NB4 (cell line): ENCODE measurements at regions not wholly inside any gene's neighbourhood (a gene's known extent, or its start where the extent isn't known, plus 50 kb on each side); places are given as distances from the start of the nearest gene placed in this dataset.

Source experiments
- DNase-seq: peaks from one replicate; pipeline ENCODE4 v3.0.0; 2010; ENCODE audit warnings: low read depth
- H3K4me3 ChIP-seq: one replicate; pipeline ENCODE4 v1.5.1; 2011; ENCODE audit warnings: mild to moderate bottlenecking, low read depth, low read length, moderate library complexity
- MAX ChIP-seq: IDR thresholded peaks from 2 replicates; pipeline ENCODE4 v1.6.1; 2011; ENCODE audit warnings: low read depth, low read length
- MYC ChIP-seq: IDR thresholded peaks from 2 replicates; pipeline ENCODE4 v1.6.1; 2011; ENCODE audit warnings: low read depth, low read length
- POLR2A ChIP-seq: IDR thresholded peaks from 2 replicates; pipeline ENCODE4 v1.6.1; 2011; ENCODE audit warnings: mild to moderate bottlenecking; ENCODE audit not compliant: insufficient read length; ENCODE audit errors: extremely low read depth
- TF ChIP-seq, protein P1 (sequence below): IDR thresholded peaks from one replicate; pipeline ENCODE4 v1.5.1; 2012; ENCODE audit warnings: low read depth, low read length

GRCh38 chr12:105449431-105449830 is 118.9 kb downstream of the C12orf75 start:
- H3K4me3 ChIP-seq, result no peak overlapping the region
- TF ChIP-seq MYC, result no peak
- DNase-seq, result no peak

DNA sequence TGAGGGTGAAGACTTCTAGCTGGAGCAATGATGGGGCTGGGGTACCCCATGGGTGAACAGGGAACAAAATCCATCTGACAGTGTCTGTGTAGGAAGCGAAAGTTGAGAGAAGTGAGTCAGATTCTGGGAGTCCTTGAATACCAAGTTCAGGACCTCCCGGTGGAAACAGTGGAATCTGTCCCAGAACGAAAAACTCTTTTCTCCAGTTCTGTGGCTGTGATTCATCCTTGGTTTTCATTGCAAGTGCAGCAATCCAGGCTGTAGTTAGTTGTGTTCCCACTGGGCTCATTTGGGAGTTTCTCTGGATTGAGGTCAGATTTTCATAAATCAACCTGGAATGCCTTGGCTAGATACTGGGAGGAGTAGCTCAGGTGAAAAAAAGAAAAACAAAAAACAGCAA is 120.7 kb downstream of the C12orf75 start:
- TF ChIP-seq, protein P1, sequence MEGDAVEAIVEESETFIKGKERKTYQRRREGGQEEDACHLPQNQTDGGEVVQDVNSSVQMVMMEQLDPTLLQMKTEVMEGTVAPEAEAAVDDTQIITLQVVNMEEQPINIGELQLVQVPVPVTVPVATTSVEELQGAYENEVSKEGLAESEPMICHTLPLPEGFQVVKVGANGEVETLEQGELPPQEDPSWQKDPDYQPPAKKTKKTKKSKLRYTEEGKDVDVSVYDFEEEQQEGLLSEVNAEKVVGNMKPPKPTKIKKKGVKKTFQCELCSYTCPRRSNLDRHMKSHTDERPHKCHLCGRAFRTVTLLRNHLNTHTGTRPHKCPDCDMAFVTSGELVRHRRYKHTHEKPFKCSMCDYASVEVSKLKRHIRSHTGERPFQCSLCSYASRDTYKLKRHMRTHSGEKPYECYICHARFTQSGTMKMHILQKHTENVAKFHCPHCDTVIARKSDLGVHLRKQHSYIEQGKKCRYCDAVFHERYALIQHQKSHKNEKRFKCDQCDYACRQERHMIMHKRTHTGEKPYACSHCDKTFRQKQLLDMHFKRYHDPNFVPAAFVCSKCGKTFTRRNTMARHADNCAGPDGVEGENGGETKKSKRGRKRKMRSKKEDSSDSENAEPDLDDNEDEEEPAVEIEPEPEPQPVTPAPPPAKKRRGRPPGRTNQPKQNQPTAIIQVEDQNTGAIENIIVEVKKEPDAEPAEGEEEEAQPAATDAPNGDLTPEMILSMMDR, result no peak
- TF ChIP-seq MYC (no peak), MAX (no peak), POLR2A (no peak)
- H3K4me3 ChIP-seq, result no peak overlapping the region
- DNase-seq, result no peak

DNA sequence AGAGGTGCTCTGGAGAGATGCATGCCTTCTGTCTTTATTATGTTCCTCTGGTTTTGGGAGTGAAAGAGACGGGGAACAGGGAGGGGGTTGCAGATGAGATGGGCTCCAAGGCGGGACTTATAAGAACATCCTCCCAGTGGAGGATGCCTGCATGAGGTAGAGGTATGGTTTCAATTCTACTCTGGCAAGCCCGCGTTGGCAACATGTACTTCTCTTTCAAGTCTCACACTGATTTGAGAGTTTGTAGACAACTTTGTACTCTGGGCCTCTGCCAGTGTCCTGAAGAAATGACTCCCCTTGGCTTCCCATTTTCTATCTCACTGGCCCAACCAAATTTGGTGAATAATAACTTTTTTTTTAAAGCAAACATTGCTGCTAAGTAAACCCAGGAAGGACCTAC is 121.3 kb downstream of the C12orf75 start:
- no peak for DNase-seq
- TF ChIP-seq, protein P1, result no peak
- TF ChIP-seq MAX, result no peak
- no peak overlapping the region for H3K4me3 ChIP-seq

GRCh38 chr12:105453316-105453715 is 122.8 kb downstream of the C12orf75 start:
- TF ChIP-seq MYC (no peak), POLR2A (no peak), MAX (no peak)
- TF ChIP-seq, protein P1, result no peak
- H3K4me3 ChIP-seq, result no peak overlapping the region
- no peak for DNase-seq

GRCh38 chr12:105454688-105455087 is 124.2 kb downstream of the C12orf75 start:
- no peak for DNase-seq
- TF ChIP-seq MAX, result no peak
- no peak for TF ChIP-seq MYC
- TF ChIP-seq, protein P1, result no peak
- TF ChIP-seq POLR2A, result no peak
- H3K4me3 ChIP-seq, result no peak overlapping the region

- TF ChIP-seq POLR2A (no peak), MAX (no peak), MYC (no peak)
- TF ChIP-seq, protein P1, result no peak
- no peak for DNase-seq
- H3K4me3 ChIP-seq, result no peak overlapping the region
Observed at GRCh38 chr12:105455261-105455660, 124.8 kb downstream of the C12orf75 start.
